Activated CD8-positive, alpha-beta T cell treated with anti-CD3 and anti-CD28 coated beads, Interleukin-2, amount 10 ng/mL, durations not matched to agents 7 days and 5 days (primary cell): ENCODE measurements at regions not wholly inside any gene's neighbourhood (a gene's known extent, or its start where the extent isn't known, plus 50 kb on each side); places are given as distances from the start of the nearest gene placed in this dataset.
"Not testable (repeated sequence)": the region's sequence is repeated elsewhere in the genome, so short reads cannot be mapped to it uniquely, and the experiment has no call there.

Source experiments
- ATAC-seq: fragments of 150-1000 bp; cut with Tn5 transposase; one replicate; pipeline ENCODE4 v1.10.0; 2021; ENCODE audit warnings: moderate library complexity
- CTCF ChIA-PET: fragments of 350-600 bp; sonication (Branson Sonifier 250); formaldehyde crosslinking; loops from one replicate; lab custom pipeline; 2021; ENCODE audit warnings: antibody characterized with exemption; lab: Charles Lee
- POLR2A ChIA-PET: fragments of 350-600 bp; sonication (Branson Sonifier 250); formaldehyde crosslinking; loops from one replicate; lab custom pipeline; 2021; ENCODE audit warnings: antibody characterized with exemption; lab: Charles Lee
- DNase-seq: peaks from one replicate; pipeline ENCODE4 v3.0.0-alpha.2; 2020
- H3K27ac Mint-ChIP-seq: one replicate; pipeline ENCODE4 v1.8.0; 2021; ENCODE audit warnings: mild to moderate bottlenecking, mixed read lengths
- H3K27me3 Mint-ChIP-seq: one replicate; pipeline ENCODE4 v1.8.0; 2021; ENCODE audit warnings: low read depth, mixed read lengths
- H3K36me3 Mint-ChIP-seq: one replicate; pipeline ENCODE4 v1.8.0; 2021; ENCODE audit warnings: low read depth, mixed read lengths
- H3K4me1 Mint-ChIP-seq: one replicate; pipeline ENCODE4 v1.8.0; 2021; ENCODE audit warnings: low read depth, mixed read lengths
- H3K4me3 Mint-ChIP-seq: one replicate; pipeline ENCODE4 v1.8.0; 2021; ENCODE audit warnings: mild to moderate bottlenecking, mixed read lengths
- H3K9me3 Mint-ChIP-seq: one replicate; pipeline ENCODE4 v1.8.0; 2022; ENCODE audit warnings: mixed read lengths; ENCODE audit not compliant: insufficient read depth

GRCh38 chr4:92021203-92021602 is 282.6 kb upstream of the GRID2 start:
- CTCF ChIA-PET, result no interaction called here
- DNase-seq, result no peak
- Mint-ChIP-seq H3K9me3 (peaks cover 12% of the 10 kb centered on the region), H3K4me3 (no peak overlapping the region), H3K36me3 (no peaks in the 10 kb centered on the region), H3K4me1 (no peaks in the 10 kb centered on the region), H3K27me3 (no peaks in the 10 kb centered on the region), H3K27ac (no peak overlapping the region)
- ATAC-seq, result no peak
- POLR2A ChIA-PET, result no interaction called here

- CTCF ChIA-PET, result no interaction called here
- Mint-ChIP-seq H3K27ac (no peak overlapping the region), H3K4me1 (no peaks in the 10 kb centered on the region), H3K27me3 (no peaks in the 10 kb centered on the region), H3K36me3 (no peaks in the 10 kb centered on the region), H3K4me3 (no peak overlapping the region), H3K9me3 (peaks cover 8% of the 10 kb centered on the region)
- DNase-seq (no peak), ATAC-seq (no peak)
- POLR2A ChIA-PET, result no interaction called here
These were observed 282.0 kb upstream of the GRID2 start for GRCh38 chr4:92021788-92022187.

GRCh38 chr4:92028830-92029229 is 274.9 kb upstream of the GRID2 start:
- DNase-seq, CTCF ChIA-PET, H3K27me3 Mint-ChIP-seq, ATAC-seq, H3K4me3 Mint-ChIP-seq, H3K36me3 Mint-ChIP-seq, H3K9me3 Mint-ChIP-seq, H3K4me1 Mint-ChIP-seq, H3K27ac Mint-ChIP-seq, POLR2A ChIA-PET: not testable (repeated sequence)

GRCh38 chr4:92031825-92032224 is 271.9 kb upstream of the GRID2 start:
- ATAC-seq, result no peak
- Mint-ChIP-seq H3K27me3 (no peaks in the 10 kb centered on the region), H3K4me1 (no peaks in the 10 kb centered on the region), H3K4me3 (no peak overlapping the region), H3K9me3 (no peaks in the 10 kb centered on the region), H3K36me3 (no peaks in the 10 kb centered on the region), H3K27ac (no peak overlapping the region)
- DNase-seq, result no peak
- POLR2A ChIA-PET, result no interaction called here
- CTCF ChIA-PET, result no interaction called here

- no peaks in the 10 kb centered on the region for H3K27me3 Mint-ChIP-seq
- ChIA-PET CTCF (no interaction called here), POLR2A (no interaction called here)
These were observed 268.1 kb upstream of the GRID2 start for GRCh38 chr4:92035666-92036065.

GRCh38 chr4:92045718-92046117 is 258.0 kb upstream of the GRID2 start:
- Mint-ChIP-seq H3K36me3 (no peaks in the 10 kb centered on the region), H3K27me3 (no peaks in the 10 kb centered on the region), H3K27ac (no peak overlapping the region), H3K9me3 (no peaks in the 10 kb centered on the region), H3K4me3 (no peak overlapping the region), H3K4me1 (no peaks in the 10 kb centered on the region)
- DNase-seq, result no peak
- no peak for ATAC-seq
- ChIA-PET CTCF (no interaction called here), POLR2A (no interaction called here)

More at GRCh38 chr4:92035666-92036065, 268.1 kb upstream of the GRID2 start:
- peaks cover 5% of the 10 kb centered on the region for H3K9me3 Mint-ChIP-seq
- no peaks in the 10 kb centered on the region for H3K36me3 Mint-ChIP-seq
- ATAC-seq, result no peak
- no peak for DNase-seq
- H3K27ac Mint-ChIP-seq, result no peak overlapping the region
- H3K4me1 Mint-ChIP-seq, result no peaks in the 10 kb centered on the region
- no peak overlapping the region for H3K4me3 Mint-ChIP-seq

GRCh38 chr4:92047209-92047875 is 256.4 kb upstream of the GRID2 start:
- H3K27ac Mint-ChIP-seq, result no peak overlapping the region
- H3K4me1 Mint-ChIP-seq, result no peaks in the 10 kb centered on the region
- no peaks in the 10 kb centered on the region for H3K36me3 Mint-ChIP-seq
- no peak for DNase-seq
- ChIA-PET POLR2A (no interaction called here), CTCF (no interaction called here)
- H3K9me3 Mint-ChIP-seq, result peaks cover 6% of the 10 kb centered on the region
- ATAC-seq, result no peak
- H3K27me3 Mint-ChIP-seq, result no peaks in the 10 kb centered on the region
- H3K4me3 Mint-ChIP-seq, result no peak overlapping the region

GRCh38 chr4:92050875-92051274 is 252.9 kb upstream of the GRID2 start:
- ChIA-PET POLR2A (no interaction called here), CTCF (no interaction called here)
- no peaks in the 10 kb centered on the region for H3K4me1 Mint-ChIP-seq
- no peak for DNase-seq
- peaks cover 19% of the 10 kb centered on the region for H3K9me3 Mint-ChIP-seq
- no peak overlapping the region for H3K4me3 Mint-ChIP-seq
- no peaks in the 10 kb centered on the region for H3K27me3 Mint-ChIP-seq
- H3K36me3 Mint-ChIP-seq, result no peaks in the 10 kb centered on the region
- H3K27ac Mint-ChIP-seq, result no peak overlapping the region
- no peak for ATAC-seq

- H3K4me3 Mint-ChIP-seq, result no peak overlapping the region
- no peak overlapping the region for H3K27ac Mint-ChIP-seq
- H3K4me1 Mint-ChIP-seq, result no peaks in the 10 kb centered on the region
- no peaks in the 10 kb centered on the region for H3K36me3 Mint-ChIP-seq
- POLR2A ChIA-PET, result no interaction called here
- DNase-seq, result no peak
- no peaks in the 10 kb centered on the region for H3K27me3 Mint-ChIP-seq
- ATAC-seq, result no peak
- peaks cover 1% of the 10 kb centered on the region for H3K9me3 Mint-ChIP-seq
- CTCF ChIA-PET, result no interaction called here
These were observed 244.2 kb upstream of the GRID2 start for GRCh38 chr4:92059615-92060014.

- Mint-ChIP-seq H3K27ac (no peak overlapping the region), H3K4me1 (no peaks in the 10 kb centered on the region), H3K27me3 (no peaks in the 10 kb centered on the region), H3K4me3 (no peak overlapping the region), H3K36me3 (no peaks in the 10 kb centered on the region), H3K9me3 (no peaks in the 10 kb centered on the region)
- POLR2A ChIA-PET, result no interaction called here
- no peak for ATAC-seq
- CTCF ChIA-PET, result no interaction called here
- DNase-seq, result no peak
These were observed 243.4 kb upstream of the GRID2 start for GRCh38 chr4:92060333-92060732.

GRCh38 chr4:92064574-92064973 is 239.2 kb upstream of the GRID2 start:
- POLR2A ChIA-PET, result no interaction called here
- H3K4me3 Mint-ChIP-seq, result no peak overlapping the region
- peaks cover 9% of the 10 kb centered on the region for H3K9me3 Mint-ChIP-seq
- no peaks in the 10 kb centered on the region for H3K36me3 Mint-ChIP-seq
- ATAC-seq, result no peak
- CTCF ChIA-PET, result no interaction called here
- H3K4me1 Mint-ChIP-seq, result no peaks in the 10 kb centered on the region
- no peak for DNase-seq
- no peak overlapping the region for H3K27ac Mint-ChIP-seq
- H3K27me3 Mint-ChIP-seq, result no peaks in the 10 kb centered on the region

- no peak overlapping the region for H3K4me3 Mint-ChIP-seq
- ChIA-PET POLR2A (no interaction called here), CTCF (no interaction called here)
- ATAC-seq (no peak), DNase-seq (no peak)
- no peaks in the 10 kb centered on the region for H3K27me3 Mint-ChIP-seq
- H3K4me1 Mint-ChIP-seq, result no peaks in the 10 kb centered on the region
- no peak overlapping the region for H3K27ac Mint-ChIP-seq
- H3K9me3 Mint-ChIP-seq, result peaks cover 11% of the 10 kb centered on the region
- no peaks in the 10 kb centered on the region for H3K36me3 Mint-ChIP-seq
These were observed 237.3 kb upstream of the GRID2 start for GRCh38 chr4:92066485-92066884.

GRCh38 chr4:92071587-92071986 is 232.2 kb upstream of the GRID2 start:
- no peak overlapping the region for H3K4me3 Mint-ChIP-seq
- ATAC-seq (no peak), DNase-seq (no peak)
- no peak overlapping the region for H3K27ac Mint-ChIP-seq
- H3K9me3 Mint-ChIP-seq, result peaks cover 18% of the 10 kb centered on the region
- no peaks in the 10 kb centered on the region for H3K4me1 Mint-ChIP-seq
- ChIA-PET POLR2A (no interaction called here), CTCF (no interaction called here)
- no peaks in the 10 kb centered on the region for H3K36me3 Mint-ChIP-seq
- H3K27me3 Mint-ChIP-seq, result no peaks in the 10 kb centered on the region
